K562 (cell line): ENCODE measurements at regions not wholly inside any gene's neighbourhood (a gene's known extent, or its start where the extent isn't known, plus 50 kb on each side); places are given as distances from the start of the nearest gene placed in this dataset.

Source experiments
- ATAC-seq: fragments of 200-7000 bp; cut with Tn5 transposase; 3 replicates; pipeline ENCODE4 v1.9.1; 2020; ENCODE audit warnings: moderate library complexity
- BruUV-seq: library from RNA; stranded (reverse); fragments of 400-500 nt; replicated peaks from 2 replicates; lab custom pipeline; 2021; lab: Mats Ljungman, UMichigan
- CTCF ChIA-PET: fragments of 300-600 bp; formaldehyde crosslinking; extraction: SDS; loops from one replicate; lab custom pipeline; 2021; ENCODE audit warnings: low intra/inter-chr PET ratio; lab: Yijun Ruan, JAX
- POLR2A ChIA-PET: fragments of 300-600, 350-650 bp; sonication (Branson Sonifier 250); formaldehyde crosslinking; extraction: SDS; loops from one replicate; lab custom pipeline; 2021; ENCODE audit warnings: antibody characterized with exemption, inconsistent platforms; lab: Yijun Ruan, JAX
- DNase-seq, 4 experiments: peaks; one replicate each; pipeline versions ENCODE4 v3.0.0 to v3.0.0-alpha.2; 2011 to 2018; ENCODE audit warnings: low spot score in 3 of 4, mixed read lengths in 3 of 4; ENCODE audit errors: extremely low read depth in 1 of 4
- FAIRE-seq: peaks from 2 replicates; lab custom pipeline; 2011; peaks lifted over from hg19 to GRCh38; lab: Jason Lieb, UNC
- H2AFZ ChIP-seq: 2 replicates; pipeline ENCODE4 v1.6.0; 2011; ENCODE audit warnings: low read depth, low read length, control low read depth, inconsistent platforms
- H3K27ac ChIP-seq: fragments of 200-600 bp; 3 replicates; pipeline ENCODE4 v1.8.0; 2011; ENCODE audit warnings: low read depth, mild to moderate bottlenecking, control low read depth, inconsistent platforms, low read length, moderate library complexity, mixed read lengths; ENCODE audit errors: extremely low read depth
- H3K27me3 ChIP-seq, 2 experiments: fragments of 300-600 bp in 1 of 2; 2 replicates in 1 of 2; 3 replicates in 1 of 2; pipeline versions ENCODE4 v1.6.0 to v1.8.0; 2011; ENCODE audit warnings: inconsistent platforms in 2 of 2, low read length in 2 of 2, mild to moderate bottlenecking in 1 of 2, mixed read lengths in 1 of 2, moderate library complexity in 1 of 2; ENCODE audit not compliant: control insufficient read depth in 2 of 2, insufficient read depth in 2 of 2
- H3K36me3 ChIP-seq: fragments of 300-600 bp; 3 replicates; pipeline ENCODE4 v1.8.0; 2011; ENCODE audit warnings: mild to moderate bottlenecking, low read length, inconsistent platforms; ENCODE audit not compliant: control insufficient read depth, insufficient read depth
- H3K4me1 ChIP-seq, 2 experiments: fragments of 200-600 bp in 1 of 2; replicated peaks in 1 of 2; 2 replicates in 1 of 2; 3 replicates in 1 of 2; pipeline versions ENCODE4 v1.5.1 to v1.8.0; 2011; ENCODE audit warnings: inconsistent platforms in 2 of 2, low read length in 2 of 2, mild to moderate bottlenecking in 1 of 2, mixed read lengths in 1 of 2, moderate library complexity in 1 of 2; ENCODE audit not compliant: control insufficient read depth in 2 of 2, insufficient read depth in 2 of 2
- H3K4me2 ChIP-seq: 2 replicates; pipeline ENCODE4 v1.6.1; 2011; ENCODE audit warnings: low read length, control low read depth, inconsistent platforms, mixed read lengths; ENCODE audit not compliant: insufficient read depth
- H3K4me3 ChIP-seq: fragments of 200-600 bp; sonication (generic), shearing (Covaris generic); 2 replicates; pipeline ENCODE4 v1.5.1; 2016; ENCODE audit warnings: control low read depth, inconsistent platforms
- H3K79me2 ChIP-seq: fragments of 200-600 bp; 3 replicates; pipeline ENCODE4 v1.8.0; 2011; ENCODE audit warnings: low read length, inconsistent platforms; ENCODE audit not compliant: control insufficient read depth, insufficient read depth
- H3K9ac ChIP-seq, 2 experiments: 2 replicates each; pipeline versions ENCODE4 v1.6.0 to v1.6.1; 2011; ENCODE audit warnings: low read depth in 2 of 2, low read length in 2 of 2, control low read depth in 1 of 2, inconsistent platforms in 1 of 2, mild to moderate bottlenecking in 1 of 2, mixed read lengths in 1 of 2; ENCODE audit not compliant: insufficient read depth in 1 of 2
- H3K9me1 ChIP-seq: one replicate; pipeline ENCODE4 v1.6.0; 2011; ENCODE audit warnings: inconsistent platforms, mild to moderate bottlenecking, low read length, moderate library complexity; ENCODE audit not compliant: control insufficient read depth, insufficient read depth
- H3K9me3 ChIP-seq: replicated peaks from 2 replicates; pipeline ENCODE4 v1.5.1; 2011; ENCODE audit warnings: low read depth, low read length, inconsistent platforms; ENCODE audit not compliant: control insufficient read depth, insufficient read depth
- H4K20me1 ChIP-seq: replicated peaks from 2 replicates; pipeline ENCODE4 v1.6.1; 2011; ENCODE audit warnings: low read length, inconsistent platforms, mixed read lengths; ENCODE audit not compliant: control insufficient read depth, insufficient read depth
- BRD9 ChIP-seq: fragments of 450-650 bp; IDR thresholded peaks from 2 replicates; pipeline ENCODE4 v1.6.1; 2018; ENCODE audit warnings: low read depth; ENCODE audit not compliant: partially characterized antibody
- EHMT2 ChIP-seq: fragments of 450-650 bp; IDR thresholded peaks from 2 replicates; pipeline ENCODE4 v1.6.1; 2018; ENCODE audit warnings: antibody characterized with exemption
- U2AF1 ChIP-seq: fragments of 200-400 bp; formaldehyde crosslinking; optimal IDR thresholded peaks from 2 replicates; pipeline ENCODE3; 2017; ENCODE audit warnings: mild to moderate bottlenecking, low read depth, low read length, moderate library complexity
- ZFP1 ChIP-seq: fragments of 450-650 bp; formaldehyde crosslinking; IDR thresholded peaks from 2 replicates; pipeline ENCODE4 v1.4.0; 2020; ENCODE audit warnings: mild to moderate bottlenecking, mixed read lengths
- ZKSCAN3 ChIP-seq: fragments of 250-450 bp; sonication (Bioruptor Pico); IDR thresholded peaks from 2 replicates; pipeline ENCODE4 v1.4.0; 2020
- ZNF696 ChIP-seq: fragments of 250-450 bp; sonication (Bioruptor Pico); conservative IDR thresholded peaks from 2 replicates; pipeline ENCODE4 v1.4.0; 2020; ENCODE audit warnings: mild to moderate bottlenecking, moderate library complexity
- WGBS: fragments of 100-300 bp; shearing (Covaris generic); methylation state at CpG from one replicate; pipeline ENCODE4 v1.1.6; 2016; ENCODE audit warnings: low coverage, mixed read lengths; ENCODE audit not compliant: insufficient coverage; ENCODE audit errors: missing lambda C conversion rate; 5-methylcytosine and 5-hydroxymethylcytosine counted together
- in situ Hi-C: fragments of 300-500 bp; cut with MboI; formaldehyde crosslinking; loops from 4 replicates; pipeline ENCODE4 v1.15.0; 2018; ENCODE audit warnings: inconsistent platforms, mixed read lengths
- intact Hi-C: fragments of 100-400 bp; cut with micrococcal nuclease; formaldehyde crosslinking; loops from 2 replicates; pipeline ENCODE4 v1.14.2; 2022
- TF ChIP-seq, protein P1 (sequence below): sonication (generic); formaldehyde crosslinking; IDR thresholded peaks from 2 replicates; pipeline ENCODE4 v1.9.0; 2022; ENCODE audit warnings: mild to moderate bottlenecking, missing genetic modification reagents
- TF ChIP-seq, protein P2 (sequence below): fragments of 250-450 bp; sonication (Bioruptor Pico); IDR thresholded peaks from 2 replicates; pipeline ENCODE4 v1.4.0; 2020; ENCODE audit warnings: mild to moderate bottlenecking, moderate library complexity

DNA sequence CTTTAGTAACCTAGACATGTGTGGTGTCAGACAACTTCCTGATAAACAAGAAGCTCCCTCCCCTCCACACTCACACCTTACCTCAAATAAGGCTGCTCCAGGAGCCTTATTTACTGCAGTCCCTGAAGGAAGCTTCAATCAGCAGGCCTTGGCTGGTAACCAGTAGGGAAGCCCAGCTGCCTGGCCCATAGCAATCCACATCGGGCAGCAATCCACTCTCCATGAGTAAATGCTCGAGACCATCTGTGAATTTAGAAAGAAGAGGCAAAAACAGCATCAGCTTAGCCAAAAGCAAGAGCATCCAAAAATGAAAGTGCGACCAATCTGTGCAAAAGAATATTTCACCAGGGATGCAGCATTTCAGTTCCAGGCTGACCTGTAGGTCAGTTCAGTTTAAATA lies 213.3 kb upstream of the TUSC1 start:
- Histone ChIP-seq H3K27ac (no peak overlapping the region), H3K36me3 (no peaks in the 10 kb centered on the region), H3K4me3 (no peak overlapping the region), H3K4me1 (no peaks in the 10 kb centered on the region), H3K9me3 (no peaks in the 10 kb centered on the region), H4K20me1 (no peaks in the 10 kb centered on the region), H3K9ac (no peak overlapping the region), H3K4me2 (no peak overlapping the region), H3K9me1 (no peaks in the 10 kb centered on the region), H2AFZ (no peak overlapping the region), H3K79me2 (no peaks in the 10 kb centered on the region), H3K27me3 (no peaks in the 10 kb centered on the region)
- no CpG with 5 or more reads among the region's 3 CpGs for WGBS
- DNase-seq (no peak), FAIRE-seq (no peak), ATAC-seq (no peak)
- intact Hi-C loops, result no loop called here
- in situ Hi-C loops, result no loop called here
- no TSS peak for BruUV-seq
- ChIA-PET POLR2A (no interaction called here), CTCF (no interaction called here)
- no peak for TF ChIP-seq EHMT2
- TF ChIP-seq BRD9, result no peak
- no peak for TF ChIP-seq ZNF696 (CRISPR knock-in tag)
- TF ChIP-seq ZFP1 (CRISPR knock-in tag), result no peak
- TF ChIP-seq ZKSCAN3 (CRISPR knock-in tag), result no peak
- TF ChIP-seq, protein P1, sequence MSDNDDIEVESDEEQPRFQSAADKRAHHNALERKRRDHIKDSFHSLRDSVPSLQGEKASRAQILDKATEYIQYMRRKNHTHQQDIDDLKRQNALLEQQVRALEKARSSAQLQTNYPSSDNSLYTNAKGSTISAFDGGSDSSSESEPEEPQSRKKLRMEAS (CRISPR knock-in tag), result no peak
- TF ChIP-seq, protein P2, sequence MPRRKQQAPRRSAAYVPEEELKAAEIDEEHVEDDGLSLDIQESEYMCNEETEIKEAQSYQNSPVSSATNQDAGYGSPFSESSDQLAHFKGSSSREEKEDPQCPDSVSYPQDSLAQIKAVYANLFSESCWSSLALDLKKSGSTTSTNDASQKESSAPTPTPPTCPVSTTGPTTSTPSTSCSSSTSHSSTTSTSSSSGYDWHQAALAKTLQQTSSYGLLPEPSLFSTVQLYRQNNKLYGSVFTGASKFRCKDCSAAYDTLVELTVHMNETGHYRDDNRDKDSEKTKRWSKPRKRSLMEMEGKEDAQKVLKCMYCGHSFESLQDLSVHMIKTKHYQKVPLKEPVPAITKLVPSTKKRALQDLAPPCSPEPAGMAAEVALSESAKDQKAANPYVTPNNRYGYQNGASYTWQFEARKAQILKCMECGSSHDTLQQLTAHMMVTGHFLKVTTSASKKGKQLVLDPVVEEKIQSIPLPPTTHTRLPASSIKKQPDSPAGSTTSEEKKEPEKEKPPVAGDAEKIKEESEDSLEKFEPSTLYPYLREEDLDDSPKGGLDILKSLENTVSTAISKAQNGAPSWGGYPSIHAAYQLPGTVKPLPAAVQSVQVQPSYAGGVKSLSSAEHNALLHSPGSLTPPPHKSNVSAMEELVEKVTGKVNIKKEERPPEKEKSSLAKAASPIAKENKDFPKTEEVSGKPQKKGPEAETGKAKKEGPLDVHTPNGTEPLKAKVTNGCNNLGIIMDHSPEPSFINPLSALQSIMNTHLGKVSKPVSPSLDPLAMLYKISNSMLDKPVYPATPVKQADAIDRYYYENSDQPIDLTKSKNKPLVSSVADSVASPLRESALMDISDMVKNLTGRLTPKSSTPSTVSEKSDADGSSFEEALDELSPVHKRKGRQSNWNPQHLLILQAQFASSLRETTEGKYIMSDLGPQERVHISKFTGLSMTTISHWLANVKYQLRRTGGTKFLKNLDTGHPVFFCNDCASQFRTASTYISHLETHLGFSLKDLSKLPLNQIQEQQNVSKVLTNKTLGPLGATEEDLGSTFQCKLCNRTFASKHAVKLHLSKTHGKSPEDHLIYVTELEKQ, result no peak
- no peak for TF ChIP-seq U2AF1
